ENCODE measurements at regions not wholly inside any gene's neighbourhood (a gene's known extent, or its start where the extent isn't known, plus 50 kb on each side); places are given as distances from the start of the nearest gene placed in this dataset.

- ATAC-seq (ENCODE audit: low read depth in 2 of 2) (no peak), DNase-seq (no peak)
- H3K9me3 Mint-ChIP-seq, result peaks cover 0 to 1% (median 0%) of the 10 kb centered on the region in 7 donors
- Histone ChIP-seq H3K27me3 (ENCODE audit: control insufficient read depth, insufficient read depth, low read length) (no peaks in the 10 kb centered on the region), H3K36me3 (ENCODE audit: control insufficient read depth, insufficient read depth, low read length) (no peaks in the 10 kb centered on the region), H3K4me3 (ENCODE audit: low read depth, low read length) (no peak overlapping the region), H3K4me1 (ENCODE audit: control insufficient read depth, insufficient read depth, low read length, poor library complexity, severe bottlenecking) (no peaks in the 10 kb centered on the region), H3K27ac (ENCODE audit: insufficient read depth, low read length, poor library complexity, severe bottlenecking) (no peak overlapping the region), H3K9me3 (ENCODE audit: control insufficient read depth in 2 of 2, low read length in 2 of 2) (no peaks in the 10 kb centered on the region)
- H3K4me1 Mint-ChIP-seq, result no peaks in the 10 kb centered on the region
- H3K4me3 Mint-ChIP-seq, result no peak overlapping the region
- no peaks in the 10 kb centered on the region for H3K27me3 Mint-ChIP-seq
- H3K36me3 Mint-ChIP-seq, result no peaks in the 10 kb centered on the region
- H3K27ac Mint-ChIP-seq, result no peak overlapping the region
Measured at GRCh38 chr20:39619271-39619785, 657.2 kb downstream of the DHX35 start.

- Mint-ChIP-seq H3K9me3 (peaks cover 0 to 22% (median 1%) of the 10 kb centered on the region in 7 donors), H3K36me3 (no peaks in the 10 kb centered on the region), H3K27me3 (no peaks in the 10 kb centered on the region), H3K27ac (no peak overlapping the region), H3K4me3 (no peak overlapping the region), H3K4me1 (no peaks in the 10 kb centered on the region)
- H3K27me3 ChIP-seq (ENCODE audit: control insufficient read depth, insufficient read depth, low read length), result no peaks in the 10 kb centered on the region
- no peak for DNase-seq
- H3K27ac ChIP-seq (ENCODE audit: insufficient read depth, low read length, poor library complexity, severe bottlenecking), result no peak overlapping the region
- ATAC-seq (ENCODE audit: low read depth in 2 of 2), result no peak
- H3K36me3 ChIP-seq (ENCODE audit: control insufficient read depth, insufficient read depth, low read length), result no peaks in the 10 kb centered on the region
- H3K4me1 ChIP-seq (ENCODE audit: control insufficient read depth, insufficient read depth, low read length, poor library complexity, severe bottlenecking), result no peaks in the 10 kb centered on the region
- H3K9me3 ChIP-seq (ENCODE audit: control insufficient read depth in 2 of 2, low read length in 2 of 2), result no peaks in the 10 kb centered on the region
- H3K4me3 ChIP-seq (ENCODE audit: low read depth, low read length), result no peak overlapping the region
Measured at GRCh38 chr20:39611901-39612300, 649.8 kb downstream of the DHX35 start.

- Mint-ChIP-seq H3K4me3 (no peak overlapping the region), H3K27ac (no peak overlapping the region), H3K4me1 (no peaks in the 10 kb centered on the region), H3K36me3 (no peaks in the 10 kb centered on the region), H3K9me3 (peaks cover 0 to 22% (median 3%) of the 10 kb centered on the region in 7 donors), H3K27me3 (no peaks in the 10 kb centered on the region)
- H3K4me1 ChIP-seq (ENCODE audit: control insufficient read depth, insufficient read depth, low read length, poor library complexity, severe bottlenecking), result no peaks in the 10 kb centered on the region
- no peak overlapping the region for H3K4me3 ChIP-seq (ENCODE audit: low read depth, low read length)
- H3K36me3 ChIP-seq (ENCODE audit: control insufficient read depth, insufficient read depth, low read length), result no peaks in the 10 kb centered on the region
- ATAC-seq (ENCODE audit: low read depth in 2 of 2) (no peak), DNase-seq (no peak)
- no peaks in the 10 kb centered on the region for H3K27me3 ChIP-seq (ENCODE audit: control insufficient read depth, insufficient read depth, low read length)
- H3K27ac ChIP-seq (ENCODE audit: insufficient read depth, low read length, poor library complexity, severe bottlenecking), result no peak overlapping the region
- no peaks in the 10 kb centered on the region for H3K9me3 ChIP-seq (ENCODE audit: control insufficient read depth in 2 of 2, low read length in 2 of 2)
Measured at GRCh38 chr20:39607141-39607540, 645.0 kb downstream of the DHX35 start.

GRCh38 chr20:39605908-39606307 is 643.8 kb downstream of the DHX35 start:
- H3K4me1 Mint-ChIP-seq, result no peaks in the 10 kb centered on the region
- Histone ChIP-seq H3K27me3 (ENCODE audit: control insufficient read depth, insufficient read depth, low read length) (no peaks in the 10 kb centered on the region), H3K36me3 (ENCODE audit: control insufficient read depth, insufficient read depth, low read length) (no peaks in the 10 kb centered on the region), H3K9me3 (ENCODE audit: control insufficient read depth in 2 of 2, low read length in 2 of 2) (no peaks in the 10 kb centered on the region), H3K27ac (ENCODE audit: insufficient read depth, low read length, poor library complexity, severe bottlenecking) (no peak overlapping the region), H3K4me1 (ENCODE audit: control insufficient read depth, insufficient read depth, low read length, poor library complexity, severe bottlenecking) (no peaks in the 10 kb centered on the region), H3K4me3 (ENCODE audit: low read depth, low read length) (no peak overlapping the region)
- H3K9me3 Mint-ChIP-seq, result peaks cover 0 to 22% (median 3%) of the 10 kb centered on the region in 7 donors
- no peaks in the 10 kb centered on the region for H3K36me3 Mint-ChIP-seq
- ATAC-seq (ENCODE audit: low read depth in 2 of 2) (no peak), DNase-seq (no peak)
- peak overlapping the region in 1 of 3 donors; percentile 9 for H3K27ac Mint-ChIP-seq
- H3K27me3 Mint-ChIP-seq, result no peaks in the 10 kb centered on the region
- H3K4me3 Mint-ChIP-seq, result no peak overlapping the region

GRCh38 chr20:39605361-39605760 is 643.2 kb downstream of the DHX35 start:
- H3K4me3 Mint-ChIP-seq, result no peak overlapping the region
- Histone ChIP-seq H3K4me3 (ENCODE audit: low read depth, low read length) (no peak overlapping the region), H3K27me3 (ENCODE audit: control insufficient read depth, insufficient read depth, low read length) (no peaks in the 10 kb centered on the region), H3K27ac (ENCODE audit: insufficient read depth, low read length, poor library complexity, severe bottlenecking) (no peak overlapping the region), H3K9me3 (ENCODE audit: control insufficient read depth in 2 of 2, low read length in 2 of 2) (no peaks in the 10 kb centered on the region), H3K4me1 (ENCODE audit: control insufficient read depth, insufficient read depth, low read length, poor library complexity, severe bottlenecking) (no peaks in the 10 kb centered on the region), H3K36me3 (ENCODE audit: control insufficient read depth, insufficient read depth, low read length) (no peaks in the 10 kb centered on the region)
- H3K27me3 Mint-ChIP-seq, result no peaks in the 10 kb centered on the region
- H3K4me1 Mint-ChIP-seq, result no peaks in the 10 kb centered on the region
- no peaks in the 10 kb centered on the region for H3K36me3 Mint-ChIP-seq
- ATAC-seq (ENCODE audit: low read depth in 2 of 2) (no peak), DNase-seq (no peak)
- H3K9me3 Mint-ChIP-seq, result peaks cover 0 to 19% (median 3%) of the 10 kb centered on the region in 7 donors
- H3K27ac Mint-ChIP-seq, result no peak overlapping the region

GRCh38 chr20:39603219-39603618 is 641.1 kb downstream of the DHX35 start:
- H3K27me3 ChIP-seq (ENCODE audit: control insufficient read depth, insufficient read depth, low read length), result no peaks in the 10 kb centered on the region
- DNase-seq (no peak), ATAC-seq (ENCODE audit: low read depth in 2 of 2) (no peak)
- Mint-ChIP-seq H3K4me1 (no peaks in the 10 kb centered on the region), H3K9me3 (peaks cover 0 to 8% (median 2%) of the 10 kb centered on the region in 7 donors), H3K27me3 (no peaks in the 10 kb centered on the region), H3K4me3 (no peak overlapping the region), H3K36me3 (no peaks in the 10 kb centered on the region), H3K27ac (no peak overlapping the region)
- no peak overlapping the region for H3K27ac ChIP-seq (ENCODE audit: insufficient read depth, low read length, poor library complexity, severe bottlenecking)
- no peaks in the 10 kb centered on the region for H3K4me1 ChIP-seq (ENCODE audit: control insufficient read depth, insufficient read depth, low read length, poor library complexity, severe bottlenecking)
- no peaks in the 10 kb centered on the region for H3K36me3 ChIP-seq (ENCODE audit: control insufficient read depth, insufficient read depth, low read length)
- H3K9me3 ChIP-seq (ENCODE audit: control insufficient read depth in 2 of 2, low read length in 2 of 2), result no peaks in the 10 kb centered on the region
- no peak overlapping the region for H3K4me3 ChIP-seq (ENCODE audit: low read depth, low read length)

GRCh38 chr20:39602649-39603048 is 640.5 kb downstream of the DHX35 start:
- no peak overlapping the region for H3K27ac ChIP-seq (ENCODE audit: insufficient read depth, low read length, poor library complexity, severe bottlenecking)
- DNase-seq, result no peak
- no peak overlapping the region for H3K4me3 Mint-ChIP-seq
- H3K27me3 Mint-ChIP-seq, result no peaks in the 10 kb centered on the region
- no peaks in the 10 kb centered on the region for H3K36me3 ChIP-seq (ENCODE audit: control insufficient read depth, insufficient read depth, low read length)
- H3K27me3 ChIP-seq (ENCODE audit: control insufficient read depth, insufficient read depth, low read length), result no peaks in the 10 kb centered on the region
- ATAC-seq (ENCODE audit: low read depth in 2 of 2), result no peak
- no peak overlapping the region for H3K27ac Mint-ChIP-seq
- peaks cover 0 to 10% (median 2%) of the 10 kb centered on the region in 7 donors for H3K9me3 Mint-ChIP-seq
- H3K9me3 ChIP-seq (ENCODE audit: control insufficient read depth in 2 of 2, low read length in 2 of 2), result no peaks in the 10 kb centered on the region
- H3K36me3 Mint-ChIP-seq, result no peaks in the 10 kb centered on the region
- no peaks in the 10 kb centered on the region for H3K4me1 ChIP-seq (ENCODE audit: control insufficient read depth, insufficient read depth, low read length, poor library complexity, severe bottlenecking)
- H3K4me3 ChIP-seq (ENCODE audit: low read depth, low read length), result no peak overlapping the region
- H3K4me1 Mint-ChIP-seq, result no peaks in the 10 kb centered on the region

- peaks cover 0 to 10% (median 2%) of the 10 kb centered on the region in 7 donors for H3K9me3 Mint-ChIP-seq
- H3K4me3 ChIP-seq (ENCODE audit: low read depth, low read length), result no peak overlapping the region
- no peak overlapping the region for H3K27ac Mint-ChIP-seq
- no peaks in the 10 kb centered on the region for H3K36me3 Mint-ChIP-seq
- no peak overlapping the region for H3K27ac ChIP-seq (ENCODE audit: insufficient read depth, low read length, poor library complexity, severe bottlenecking)
- H3K4me1 ChIP-seq (ENCODE audit: control insufficient read depth, insufficient read depth, low read length, poor library complexity, severe bottlenecking), result no peaks in the 10 kb centered on the region
- no peaks in the 10 kb centered on the region for H3K27me3 Mint-ChIP-seq
- H3K27me3 ChIP-seq (ENCODE audit: control insufficient read depth, insufficient read depth, low read length), result no peaks in the 10 kb centered on the region
- no peak for ATAC-seq (ENCODE audit: low read depth in 2 of 2)
- H3K9me3 ChIP-seq (ENCODE audit: control insufficient read depth in 2 of 2, low read length in 2 of 2), result no peaks in the 10 kb centered on the region
- no peak overlapping the region for H3K4me3 Mint-ChIP-seq
- H3K4me1 Mint-ChIP-seq, result no peaks in the 10 kb centered on the region
- DNase-seq, result no peak
- H3K36me3 ChIP-seq (ENCODE audit: control insufficient read depth, insufficient read depth, low read length), result no peaks in the 10 kb centered on the region
Measured at GRCh38 chr20:39600871-39601270, 638.7 kb downstream of the DHX35 start.

All from CD4-positive, CD25-positive, alpha-beta regulatory T cell (primary cell).